Neural crest cell (in vitro differentiated cells): ENCODE measurements at regions not wholly inside any gene's neighbourhood (a gene's known extent, or its start where the extent isn't known, plus 50 kb on each side); places are given as distances from the start of the nearest gene placed in this dataset.

Experiments used
- DNase-seq: peaks from one replicate; pipeline ENCODE4 v3.0.0; 2021; ENCODE audit warnings: low read depth, mixed read lengths, low spot score
- H3K27ac Mint-ChIP-seq: one replicate; pipeline ENCODE4 v1.8.0; 2021; ENCODE audit warnings: mild to moderate bottlenecking, mixed read lengths; ENCODE audit not compliant: unreplicated experiment
- H3K27me3 Mint-ChIP-seq: 2 replicates; pipeline ENCODE4 v1.8.0; 2021; ENCODE audit warnings: low read depth, mild to moderate bottlenecking, mixed read lengths
- H3K36me3 Mint-ChIP-seq: 2 replicates; pipeline ENCODE4 v1.8.0; 2021; ENCODE audit warnings: low read depth, mild to moderate bottlenecking, mixed read lengths
- H3K4me1 Mint-ChIP-seq: 2 replicates; pipeline ENCODE4 v1.8.0; 2021; ENCODE audit warnings: mixed read lengths
- H3K4me3 Mint-ChIP-seq: one replicate; pipeline ENCODE4 v1.8.0; 2021; ENCODE audit warnings: mild to moderate bottlenecking, mixed read lengths
- H3K9me3 Mint-ChIP-seq: 2 replicates; pipeline ENCODE4 v1.8.0; 2021; ENCODE audit warnings: mixed read lengths
- CTCF ChIP-seq: fragments of 200-600 bp; sonication (generic); conservative IDR thresholded peaks from 2 replicates; pipeline ENCODE4 v1.5.0; 2021; ENCODE audit warnings: antibody characterized with exemption, mild to moderate bottlenecking

DNA sequence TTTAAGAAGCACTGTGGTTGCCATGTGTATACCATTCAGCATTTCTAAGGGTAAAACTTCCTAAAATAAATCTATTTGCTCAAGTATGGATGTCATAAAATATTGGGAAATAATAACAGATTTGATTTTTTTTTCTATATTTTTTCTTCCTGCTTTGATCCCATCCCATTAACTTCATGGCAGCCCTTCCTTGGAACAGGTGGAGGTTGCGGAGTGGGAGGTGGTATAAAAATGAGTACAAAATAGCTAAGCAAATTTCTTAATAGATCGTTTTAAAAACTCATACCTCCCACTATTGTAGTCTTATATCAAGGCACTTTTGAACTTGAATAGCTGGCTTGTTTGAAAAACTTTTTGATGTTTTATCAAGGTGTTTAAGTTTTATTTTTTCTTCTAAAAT lies 152.1 kb upstream of the KYNU start:
- H3K36me3 Mint-ChIP-seq = no peaks in the 10 kb centered on the region
- no peak overlapping the region for H3K27ac Mint-ChIP-seq
- H3K4me1 Mint-ChIP-seq = peaks cover 10% of the 10 kb centered on the region
- H3K4me3 Mint-ChIP-seq = no peak overlapping the region
- TF ChIP-seq CTCF = no peak
- peaks cover 8% of the 10 kb centered on the region for H3K9me3 Mint-ChIP-seq
- no peak for DNase-seq
- H3K27me3 Mint-ChIP-seq = no peaks in the 10 kb centered on the region

GRCh38 chr2:142724713-142725349 lies 152.6 kb upstream of the KYNU start:
- peaks cover 10% of the 10 kb centered on the region for H3K4me1 Mint-ChIP-seq
- H3K27ac Mint-ChIP-seq = no peak overlapping the region
- H3K36me3 Mint-ChIP-seq = no peaks in the 10 kb centered on the region
- H3K27me3 Mint-ChIP-seq = no peaks in the 10 kb centered on the region
- H3K4me3 Mint-ChIP-seq = no peak overlapping the region
- no peak for TF ChIP-seq CTCF
- DNase-seq = no peak
- H3K9me3 Mint-ChIP-seq = peaks cover 7% of the 10 kb centered on the region

- peaks cover 4% of the 10 kb centered on the region for H3K9me3 Mint-ChIP-seq
- TF ChIP-seq CTCF = no peak
Observed at GRCh38 chr2:142724186-142724585, 153.3 kb upstream of the KYNU start.

GRCh38 chr2:142723236-142723635 lies 154.2 kb upstream of the KYNU start:
- no peak for TF ChIP-seq CTCF
- no peaks in the 10 kb centered on the region for H3K9me3 Mint-ChIP-seq
- H3K4me1 Mint-ChIP-seq = peaks cover 10% of the 10 kb centered on the region
- no peaks in the 10 kb centered on the region for H3K27me3 Mint-ChIP-seq
- H3K36me3 Mint-ChIP-seq = no peaks in the 10 kb centered on the region
- no peak for DNase-seq
- H3K4me3 Mint-ChIP-seq = no peak overlapping the region
- H3K27ac Mint-ChIP-seq = no peak overlapping the region

More at GRCh38 chr2:142724186-142724585, 153.3 kb upstream of the KYNU start:
- no peaks in the 10 kb centered on the region for H3K27me3 Mint-ChIP-seq
- no peak overlapping the region for H3K27ac Mint-ChIP-seq
- no peak overlapping the region for H3K4me3 Mint-ChIP-seq
- DNase-seq = no peak
- H3K36me3 Mint-ChIP-seq = no peaks in the 10 kb centered on the region
- peaks cover 10% of the 10 kb centered on the region for H3K4me1 Mint-ChIP-seq

- Mint-ChIP-seq H3K27me3 (no peaks in the 10 kb centered on the region), H3K36me3 (no peaks in the 10 kb centered on the region), H3K4me3 (no peak overlapping the region), H3K4me1 (peaks cover 10% of the 10 kb centered on the region), H3K9me3 (no peaks in the 10 kb centered on the region), H3K27ac (no peak overlapping the region)
- DNase-seq = no peak
- no peak for TF ChIP-seq CTCF
Observed at GRCh38 chr2:142722569-142722968, 154.9 kb upstream of the KYNU start.
